ENCODE measurements at regions not wholly inside any gene's neighbourhood (a gene's known extent, or its start where the extent isn't known, plus 50 kb on each side); places are given as distances from the start of the nearest gene placed in this dataset.

GRCh38 chr12:128131955-128132354 lies 135.0 kb upstream of the TMEM132C start:
- H3K27ac Mint-ChIP-seq = no peak overlapping the region
- TF ChIP-seq, protein P1, sequence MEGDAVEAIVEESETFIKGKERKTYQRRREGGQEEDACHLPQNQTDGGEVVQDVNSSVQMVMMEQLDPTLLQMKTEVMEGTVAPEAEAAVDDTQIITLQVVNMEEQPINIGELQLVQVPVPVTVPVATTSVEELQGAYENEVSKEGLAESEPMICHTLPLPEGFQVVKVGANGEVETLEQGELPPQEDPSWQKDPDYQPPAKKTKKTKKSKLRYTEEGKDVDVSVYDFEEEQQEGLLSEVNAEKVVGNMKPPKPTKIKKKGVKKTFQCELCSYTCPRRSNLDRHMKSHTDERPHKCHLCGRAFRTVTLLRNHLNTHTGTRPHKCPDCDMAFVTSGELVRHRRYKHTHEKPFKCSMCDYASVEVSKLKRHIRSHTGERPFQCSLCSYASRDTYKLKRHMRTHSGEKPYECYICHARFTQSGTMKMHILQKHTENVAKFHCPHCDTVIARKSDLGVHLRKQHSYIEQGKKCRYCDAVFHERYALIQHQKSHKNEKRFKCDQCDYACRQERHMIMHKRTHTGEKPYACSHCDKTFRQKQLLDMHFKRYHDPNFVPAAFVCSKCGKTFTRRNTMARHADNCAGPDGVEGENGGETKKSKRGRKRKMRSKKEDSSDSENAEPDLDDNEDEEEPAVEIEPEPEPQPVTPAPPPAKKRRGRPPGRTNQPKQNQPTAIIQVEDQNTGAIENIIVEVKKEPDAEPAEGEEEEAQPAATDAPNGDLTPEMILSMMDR (IDR thresholded peaks at IDR 0.05) = no peak
- peaks cover 1% of the 10 kb centered on the region for H3K9me3 Mint-ChIP-seq
- CTCF ChIA-PET = no interaction called here
- DNase-seq (no peak), ATAC-seq (no peak)
- H3K27me3 Mint-ChIP-seq = no peaks in the 10 kb centered on the region
- no peak overlapping the region for H3K4me3 Mint-ChIP-seq
- POLR2A ChIA-PET = no interaction called here
- no peaks in the 10 kb centered on the region for H3K4me1 Mint-ChIP-seq (ENCODE audit: low read depth)
- H3K36me3 Mint-ChIP-seq (ENCODE audit: low read depth) = no peaks in the 10 kb centered on the region
- intact Hi-C loops (cut with micrococcal nuclease) = no loop called here

DNA sequence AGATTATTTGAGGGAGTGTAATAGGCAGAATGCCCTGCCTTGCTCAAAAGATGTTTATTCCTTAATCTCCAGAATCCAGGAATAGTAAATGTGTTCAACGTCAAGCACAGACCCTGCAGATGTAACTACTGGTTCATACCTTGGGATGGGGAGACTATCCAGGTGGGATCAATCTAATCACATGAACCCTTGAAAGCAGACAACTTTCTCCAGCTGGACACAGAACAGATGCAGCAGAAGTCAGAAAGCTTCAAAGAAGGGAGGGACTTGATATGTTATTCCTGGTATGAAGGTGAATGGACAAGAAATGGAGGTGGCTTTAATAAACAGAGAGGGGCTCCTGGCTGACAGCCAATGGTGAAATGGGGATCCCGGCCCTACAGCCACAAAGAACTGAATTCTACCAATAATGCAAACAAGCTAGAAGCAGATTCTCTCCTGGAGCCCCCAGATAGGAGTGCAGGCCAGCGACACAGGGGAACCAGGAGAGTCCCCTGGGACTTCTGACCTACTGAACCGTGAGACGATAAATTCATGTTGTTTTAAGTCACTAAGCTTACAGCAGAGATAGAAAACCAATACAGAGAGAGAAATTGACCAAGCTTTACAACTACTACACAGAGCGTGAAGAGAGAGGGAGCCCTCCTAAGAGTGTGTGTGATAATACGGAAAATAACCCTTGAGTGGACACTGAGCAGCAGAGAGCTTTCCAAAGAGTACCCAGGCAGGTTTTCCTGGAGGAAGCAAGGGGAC lies 133.5 kb upstream of the TMEM132C start:
- CTCF ChIA-PET = no interaction called here
- no peak overlapping the region for H3K4me3 Mint-ChIP-seq
- H3K36me3 Mint-ChIP-seq (ENCODE audit: low read depth) = no peaks in the 10 kb centered on the region
- peaks cover 1% of the 10 kb centered on the region for H3K9me3 Mint-ChIP-seq
- intact Hi-C loops (cut with micrococcal nuclease) = no loop called here
- DNase-seq = no peak
- ATAC-seq = no peak
- POLR2A ChIA-PET = no interaction called here
- TF ChIP-seq, protein P1 (IDR thresholded peaks at IDR 0.05) = no peak
- H3K27me3 Mint-ChIP-seq = no peaks in the 10 kb centered on the region
- no peaks in the 10 kb centered on the region for H3K4me1 Mint-ChIP-seq (ENCODE audit: low read depth)
- H3K27ac Mint-ChIP-seq = no peak overlapping the region

GRCh38 chr12:128137140-128137539 lies 129.8 kb upstream of the TMEM132C start:
- Mint-ChIP-seq H3K27ac (no peak overlapping the region), H3K4me1 (ENCODE audit: low read depth) (no peaks in the 10 kb centered on the region), H3K9me3 (peaks cover 1% of the 10 kb centered on the region), H3K36me3 (ENCODE audit: low read depth) (no peaks in the 10 kb centered on the region), H3K4me3 (no peak overlapping the region), H3K27me3 (no peaks in the 10 kb centered on the region)
- ATAC-seq (no peak), DNase-seq (no peak)
- CTCF ChIA-PET = interaction anchor here (0.7 kb wide), 1 partner anchor 173 kb away, joined by 3 read pairs; no protein-coding TSS in a partner anchor
- POLR2A ChIA-PET = no interaction called here
- TF ChIP-seq, protein P1 (IDR thresholded peaks at IDR 0.05) = no peak
- intact Hi-C loops (cut with micrococcal nuclease) = no loop called here

GRCh38 chr12:128138125-128138524 lies 128.8 kb upstream of the TMEM132C start:
- Mint-ChIP-seq H3K27ac (no peak overlapping the region), H3K36me3 (ENCODE audit: low read depth) (no peaks in the 10 kb centered on the region), H3K27me3 (no peaks in the 10 kb centered on the region), H3K4me3 (no peak overlapping the region), H3K4me1 (ENCODE audit: low read depth) (no peaks in the 10 kb centered on the region), H3K9me3 (peaks cover 1% of the 10 kb centered on the region)
- POLR2A ChIA-PET = no interaction called here
- no peak for ATAC-seq
- TF ChIP-seq, protein P1 (IDR thresholded peaks at IDR 0.05) = no peak
- intact Hi-C loops (cut with micrococcal nuclease) = no loop called here
- DNase-seq = no peak
- CTCF ChIA-PET = no interaction called here

- intact Hi-C loops (cut with micrococcal nuclease) = no loop called here
- Mint-ChIP-seq H3K4me3 (no peak overlapping the region), H3K36me3 (ENCODE audit: low read depth) (no peaks in the 10 kb centered on the region), H3K4me1 (ENCODE audit: low read depth) (no peaks in the 10 kb centered on the region), H3K27me3 (no peaks in the 10 kb centered on the region), H3K9me3 (peaks cover 1% of the 10 kb centered on the region), H3K27ac (no peak overlapping the region)
- ATAC-seq = no peak
- TF ChIP-seq, protein P1 (IDR thresholded peaks at IDR 0.05) = no peak
- ChIA-PET POLR2A (no interaction called here), CTCF (no interaction called here)
- DNase-seq = no peak
Measured at GRCh38 chr12:128140551-128140950, 126.4 kb upstream of the TMEM132C start.
